Uterus (tissue), 3 donors: ENCODE measurements at regions not wholly inside any gene's neighbourhood (a gene's known extent, or its start where the extent isn't known, plus 50 kb on each side); places are given as distances from the start of the nearest gene placed in this dataset.
A peak's percentile ranks its signal among the peaks of the same experiment; 100 is the strongest.

Experiments used
- DNase-seq, 2 donors: peaks; one replicate each; pipeline ENCODE4 v3.0.0-alpha.2; 2019 to 2020
- H3K27ac ChIP-seq, 2 donors: fragments of 200-600 bp; sonication (generic); 1 replicate in 1 of 2; 2 replicates in 1 of 2; pipeline ENCODE4 v1.5.1; 2016 to 2018
- H3K27me3 ChIP-seq, 2 donors: fragments of 200-600 bp; sonication (generic); one replicate each; pipeline ENCODE4 v1.5.1; 2018 to 2019; ENCODE audit warnings: control low read depth in 1 of 2
- H3K36me3 ChIP-seq, 2 donors: fragments of 200-600 bp; sonication (generic); one replicate each; pipeline ENCODE4 v1.5.1; 2019; ENCODE audit warnings: control low read depth in 1 of 2
- H3K4me1 ChIP-seq, 2 donors: fragments of 200-600 bp; sonication (generic); one replicate each; pipeline ENCODE4 v1.5.1; 2018 to 2019; ENCODE audit warnings: control low read depth in 1 of 2
- H3K4me3 ChIP-seq, 2 donors: fragments of 200-600 bp; sonication (generic); 1 replicate in 1 of 2; 2 replicates in 1 of 2; pipeline ENCODE4 v1.5.1; 2018 to 2019; ENCODE audit warnings: mild to moderate bottlenecking in 1 of 2
- H3K9me3 ChIP-seq, 2 donors: fragments of 200-600 bp; sonication (generic); one replicate each; pipeline ENCODE4 v1.5.1; 2019; ENCODE audit warnings: control low read depth in 1 of 2
- CTCF ChIP-seq, 4 experiments: fragments of 200-600 bp in 2 of 4; fragments of 450-650 bp in 2 of 4; sonication (generic) in 2 of 4; IDR thresholded peaks; one replicate each; pipeline ENCODE4 v1.5.1; 2016 to 2019; ENCODE audit warnings: antibody characterized with exemption in 4 of 4, mild to moderate bottlenecking in 2 of 4, moderate library complexity in 1 of 4
- POLR2A ChIP-seq, 2 donors: fragments of 450-650 bp; IDR thresholded peaks; one replicate each; pipeline ENCODE4 v1.6.1; 2016; ENCODE audit warnings: antibody characterized with exemption in 2 of 2, mild to moderate bottlenecking in 1 of 2, moderate library complexity in 1 of 2
- intact Hi-C: fragments of 100-400 bp; cut with DNase I; formaldehyde crosslinking; loops from one replicate; pipeline ENCODE4 v1.15.1; 2023; ENCODE audit warnings: low total_unique reads
- donor health status: DM: yes; HTN: yes; CAD: no.

- H3K36me3 ChIP-seq: no peaks in the 10 kb centered on the region
- no peak overlapping the region for H3K4me3 ChIP-seq
- no peaks in the 10 kb centered on the region for H3K27me3 ChIP-seq
- DNase-seq: no peak
- TF ChIP-seq CTCF (IDR thresholded peaks at IDR 0.05): no peak
- no peak for TF ChIP-seq POLR2A (IDR thresholded peaks at IDR 0.05)
- no peaks in the 10 kb centered on the region for H3K9me3 ChIP-seq
- intact Hi-C loops: no loop called here
- H3K4me1 ChIP-seq: peaks cover 0 to 16% of the 10 kb centered on the region in 2 donors
- no peak overlapping the region for H3K27ac ChIP-seq
These were observed 224.2 kb downstream of the FOXO1 start for GRCh38 chr13:40442231-40442630.

DNA sequence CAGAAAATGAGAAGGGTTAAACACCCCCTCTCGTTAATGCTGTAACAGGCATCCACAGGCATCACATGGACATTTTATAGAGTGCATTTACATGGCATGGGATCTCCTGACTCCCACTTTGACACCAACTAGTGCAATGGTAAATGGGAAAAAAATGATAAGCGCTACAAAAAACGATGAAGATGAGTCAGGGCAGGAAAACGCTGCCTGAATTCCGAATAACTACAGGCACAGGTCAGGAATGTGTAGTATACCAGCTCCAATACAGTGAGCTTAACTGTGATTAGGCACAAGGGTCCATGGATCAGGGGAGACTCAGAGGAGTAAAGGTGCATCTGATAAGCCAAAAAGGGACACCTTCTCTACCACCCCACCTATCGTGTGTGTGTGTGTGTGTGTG, 223.6 kb downstream of the FOXO1 start:
- TF ChIP-seq POLR2A (IDR thresholded peaks at IDR 0.05): no peak
- no peak for TF ChIP-seq CTCF (IDR thresholded peaks at IDR 0.05)
- Histone ChIP-seq H3K4me3 (no peak overlapping the region), H3K36me3 (no peaks in the 10 kb centered on the region), H3K9me3 (no peaks in the 10 kb centered on the region), H3K4me1 (peaks cover 0 to 16% of the 10 kb centered on the region in 2 donors), H3K27ac (no peak overlapping the region), H3K27me3 (no peaks in the 10 kb centered on the region)
- DNase-seq: no peak
- intact Hi-C loops: no loop called here

- no peak for DNase-seq
- intact Hi-C loops: no loop called here
- Histone ChIP-seq H3K4me3 (no peak overlapping the region), H3K27me3 (no peaks in the 10 kb centered on the region), H3K9me3 (no peaks in the 10 kb centered on the region), H3K27ac (peak overlapping the region in 1 of 2 donors; percentile 5), H3K4me1 (peaks cover 0 to 11% of the 10 kb centered on the region in 2 donors), H3K36me3 (no peaks in the 10 kb centered on the region)
- TF ChIP-seq CTCF (IDR thresholded peaks at IDR 0.05) (no peak), POLR2A (IDR thresholded peaks at IDR 0.05) (no peak)
These were observed 222.2 kb downstream of the FOXO1 start for GRCh38 chr13:40444241-40444640.

- peak in 1 of 2 donors; percentile 41 for DNase-seq
- Histone ChIP-seq H3K4me1 (peaks cover 0 to 11% of the 10 kb centered on the region in 2 donors), H3K36me3 (no peaks in the 10 kb centered on the region), H3K27ac (peak overlapping the region in 1 of 2 donors; percentile 4), H3K27me3 (no peaks in the 10 kb centered on the region), H3K4me3 (no peak overlapping the region), H3K9me3 (no peaks in the 10 kb centered on the region)
- no peak for TF ChIP-seq POLR2A (IDR thresholded peaks at IDR 0.05)
- intact Hi-C loops: no loop called here
These were observed 220.9 kb downstream of the FOXO1 start for GRCh38 chr13:40445557-40445990.

DNA sequence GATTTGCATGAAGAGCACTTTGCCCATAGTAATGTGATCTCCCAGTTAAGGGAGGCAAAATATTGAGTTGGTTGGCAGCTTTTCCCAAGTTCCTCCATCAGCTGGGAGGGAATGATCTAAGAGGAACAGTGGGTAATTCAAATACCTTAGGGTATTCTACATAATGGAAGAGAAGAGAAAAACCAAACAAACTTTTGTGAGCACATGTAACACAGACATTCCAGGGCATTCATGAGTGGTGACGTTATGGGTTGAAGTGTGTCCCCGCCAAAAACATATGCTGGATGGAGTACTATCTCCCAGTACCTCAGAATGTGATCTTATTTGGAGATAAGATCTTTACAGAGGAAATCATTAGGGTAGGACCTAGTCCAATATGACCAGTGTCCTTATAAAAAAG, 220.1 kb downstream of the FOXO1 start:
- H3K36me3 ChIP-seq: no peaks in the 10 kb centered on the region
- no peak for DNase-seq
- H3K4me3 ChIP-seq: no peak overlapping the region
- H3K27me3 ChIP-seq: no peaks in the 10 kb centered on the region
- no peaks in the 10 kb centered on the region for H3K9me3 ChIP-seq
- TF ChIP-seq CTCF (IDR thresholded peaks at IDR 0.05): no peak
- TF ChIP-seq POLR2A (IDR thresholded peaks at IDR 0.05): no peak
- H3K4me1 ChIP-seq: peaks cover 0 to 4% of the 10 kb centered on the region in 2 donors
- no peak overlapping the region for H3K27ac ChIP-seq
- intact Hi-C loops: no loop called here

GRCh38 chr13:40447857-40448256, 218.6 kb downstream of the FOXO1 start:
- no peak overlapping the region for H3K27ac ChIP-seq
- intact Hi-C loops: no loop called here
- no peak overlapping the region for H3K4me3 ChIP-seq
- H3K27me3 ChIP-seq: no peaks in the 10 kb centered on the region
- DNase-seq: no peak
- TF ChIP-seq POLR2A (IDR thresholded peaks at IDR 0.05): no peak
- no peak for TF ChIP-seq CTCF (IDR thresholded peaks at IDR 0.05)
- no peaks in the 10 kb centered on the region for H3K36me3 ChIP-seq
- no peaks in the 10 kb centered on the region for H3K9me3 ChIP-seq
- peaks cover 0 to 3% of the 10 kb centered on the region in 2 donors for H3K4me1 ChIP-seq
